Activated T-cell treated with anti-CD3 and anti-CD28 coated beads, Interleukin-2, amount 50 U/mL, for 24 hours (primary cell): ENCODE measurements at regions not wholly inside any gene's neighbourhood (a gene's known extent, or its start where the extent isn't known, plus 50 kb on each side); places are given as distances from the start of the nearest gene placed in this dataset.

Source experiments
- DNase-seq: peaks from one replicate; pipeline ENCODE4 v3.0.0-alpha.2; 2020
- H3K27ac Mint-ChIP-seq: 2 replicates; pipeline ENCODE4 v1.8.0; 2020; ENCODE audit warnings: mild to moderate bottlenecking, mixed read lengths
- H3K27me3 Mint-ChIP-seq: 2 replicates; pipeline ENCODE4 v1.8.0; 2020; ENCODE audit warnings: mixed read lengths
- H3K36me3 Mint-ChIP-seq: 2 replicates; pipeline ENCODE4 v1.8.0; 2020; ENCODE audit warnings: low read depth, mixed read lengths
- H3K4me1 Mint-ChIP-seq: 2 replicates; pipeline ENCODE4 v1.8.0; 2020; ENCODE audit warnings: low read depth, mixed read lengths
- H3K4me3 Mint-ChIP-seq: 2 replicates; pipeline ENCODE4 v1.8.0; 2020; ENCODE audit warnings: mild to moderate bottlenecking, moderate library complexity, mixed read lengths
- H3K9me3 Mint-ChIP-seq: 2 replicates; pipeline ENCODE4 v1.8.0; 2020; ENCODE audit warnings: mixed read lengths

DNA sequence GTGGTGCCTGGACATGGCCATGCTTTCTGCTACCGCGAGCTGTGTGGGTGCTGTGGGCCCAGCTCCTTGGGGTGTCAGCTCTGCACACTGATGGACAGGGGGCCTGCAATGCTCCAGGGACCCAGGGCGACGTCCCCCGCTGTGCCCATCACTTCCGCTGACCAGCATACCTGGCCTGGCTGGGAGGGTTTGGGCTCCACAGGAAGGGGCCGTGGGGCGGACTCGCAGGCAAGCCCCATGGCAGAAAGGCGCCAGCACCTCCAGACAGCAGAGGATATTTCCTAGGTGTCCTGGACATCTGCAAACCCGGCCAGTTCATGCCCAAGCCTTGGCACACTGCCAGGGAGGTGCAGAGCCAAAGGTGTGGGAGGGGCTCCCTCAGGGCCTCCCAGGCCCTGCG lies 295.8 kb upstream of the IRX4 start:
- Mint-ChIP-seq H3K9me3 (no peaks in the 10 kb centered on the region), H3K27me3 (peaks cover 13% of the 10 kb centered on the region), H3K27ac (no peak overlapping the region), H3K4me1 (no peaks in the 10 kb centered on the region), H3K4me3 (no peak overlapping the region), H3K36me3 (no peaks in the 10 kb centered on the region)
- DNase-seq: no peak

GRCh38 chr5:2178071-2178477 lies 295.3 kb upstream of the IRX4 start:
- Mint-ChIP-seq H3K27me3 (peaks cover 11% of the 10 kb centered on the region), H3K27ac (no peak overlapping the region), H3K4me3 (no peak overlapping the region), H3K9me3 (no peaks in the 10 kb centered on the region), H3K36me3 (no peaks in the 10 kb centered on the region), H3K4me1 (no peaks in the 10 kb centered on the region)
- no peak for DNase-seq

GRCh38 chr5:2177244-2177643 lies 294.5 kb upstream of the IRX4 start:
- no peaks in the 10 kb centered on the region for H3K4me1 Mint-ChIP-seq
- DNase-seq: no peak
- H3K27me3 Mint-ChIP-seq: peaks cover 11% of the 10 kb centered on the region

GRCh38 chr5:2176581-2176980 lies 293.9 kb upstream of the IRX4 start:
- DNase-seq: no peak
- no peaks in the 10 kb centered on the region for H3K9me3 Mint-ChIP-seq
- no peak overlapping the region for H3K4me3 Mint-ChIP-seq
- H3K27me3 Mint-ChIP-seq: peaks cover 6% of the 10 kb centered on the region
- no peaks in the 10 kb centered on the region for H3K4me1 Mint-ChIP-seq
- H3K36me3 Mint-ChIP-seq: no peaks in the 10 kb centered on the region
- H3K27ac Mint-ChIP-seq: no peak overlapping the region

More at GRCh38 chr5:2177244-2177643, 294.5 kb upstream of the IRX4 start:
- H3K9me3 Mint-ChIP-seq: no peaks in the 10 kb centered on the region
- H3K27ac Mint-ChIP-seq: no peak overlapping the region
- no peak overlapping the region for H3K4me3 Mint-ChIP-seq
- H3K36me3 Mint-ChIP-seq: no peaks in the 10 kb centered on the region

- Mint-ChIP-seq H3K36me3 (no peaks in the 10 kb centered on the region), H3K27ac (no peak overlapping the region), H3K9me3 (no peaks in the 10 kb centered on the region), H3K27me3 (peaks cover 2% of the 10 kb centered on the region), H3K4me1 (no peaks in the 10 kb centered on the region), H3K4me3 (no peak overlapping the region)
- DNase-seq: no peak
Observed at GRCh38 chr5:2175842-2176404, 293.2 kb upstream of the IRX4 start.

- H3K36me3 Mint-ChIP-seq: no peaks in the 10 kb centered on the region
- no peak for DNase-seq
- H3K9me3 Mint-ChIP-seq: no peaks in the 10 kb centered on the region
- peaks cover 2% of the 10 kb centered on the region for H3K27me3 Mint-ChIP-seq
- H3K27ac Mint-ChIP-seq: no peak overlapping the region
- H3K4me1 Mint-ChIP-seq: no peaks in the 10 kb centered on the region
- H3K4me3 Mint-ChIP-seq: no peak overlapping the region
Observed at GRCh38 chr5:2175041-2175440, 292.3 kb upstream of the IRX4 start.

DNA sequence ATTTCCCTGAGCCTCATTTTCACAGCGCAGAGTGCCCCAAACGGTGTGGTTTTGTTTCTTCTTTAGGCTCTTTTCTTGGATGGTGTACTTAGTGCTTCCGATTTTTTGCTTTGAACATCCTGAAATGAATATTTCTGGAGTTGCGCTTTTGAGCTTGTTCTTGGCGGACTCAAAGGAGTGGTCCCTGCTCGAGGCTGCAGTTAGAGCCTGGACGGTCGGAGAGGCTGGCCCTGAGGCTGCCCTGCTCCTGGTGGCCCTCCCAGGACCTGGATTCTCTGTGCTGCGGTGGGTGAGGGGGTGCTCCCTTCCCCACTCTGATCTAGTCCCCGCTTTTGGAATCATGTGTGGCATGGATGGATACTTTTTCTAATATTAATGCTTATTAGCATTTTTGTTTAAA lies 291.8 kb upstream of the IRX4 start:
- Mint-ChIP-seq H3K4me3 (no peak overlapping the region), H3K27ac (no peak overlapping the region), H3K36me3 (no peaks in the 10 kb centered on the region), H3K27me3 (peaks cover 2% of the 10 kb centered on the region), H3K9me3 (no peaks in the 10 kb centered on the region), H3K4me1 (no peaks in the 10 kb centered on the region)
- DNase-seq: no peak

DNA sequence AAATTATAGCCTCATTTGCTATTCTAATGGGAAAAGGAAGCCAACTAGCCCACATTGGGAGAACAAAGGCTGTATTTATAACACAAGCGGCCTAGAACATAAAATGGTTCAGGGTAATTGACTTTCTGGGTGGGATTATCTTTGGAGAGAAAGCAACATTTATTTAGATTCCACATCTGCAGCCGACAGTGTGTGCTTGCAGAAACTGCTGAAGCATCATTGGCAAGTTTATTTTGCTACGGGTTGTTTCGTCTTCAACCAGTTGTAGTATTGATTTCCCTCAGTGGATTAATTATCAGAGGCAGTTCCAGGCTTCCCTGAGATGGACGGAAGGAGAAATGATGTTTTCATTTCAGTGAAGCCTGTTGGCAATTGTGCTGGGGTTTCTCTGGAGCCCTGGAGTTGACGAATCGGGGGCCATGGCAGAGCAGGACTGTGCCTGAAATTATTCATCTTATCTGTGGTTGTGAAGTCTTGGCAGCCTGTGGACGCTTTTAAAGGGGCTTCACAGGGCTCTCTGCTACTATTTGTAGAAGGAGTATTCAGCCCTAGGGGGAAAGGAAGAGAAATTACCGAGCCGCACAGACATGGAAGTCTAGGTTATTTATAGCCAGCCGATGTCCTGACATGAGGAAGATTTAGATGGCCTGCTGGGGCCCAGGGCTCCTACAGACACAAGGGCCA lies 290.6 kb upstream of the IRX4 start:
- Mint-ChIP-seq H3K36me3 (no peaks in the 10 kb centered on the region), H3K27me3 (peaks cover 2% of the 10 kb centered on the region), H3K9me3 (no peaks in the 10 kb centered on the region)

GRCh38 chr5:2172471-2172870 lies 289.7 kb upstream of the IRX4 start:
- DNase-seq: no peak
- H3K27me3 Mint-ChIP-seq: peaks cover 7% of the 10 kb centered on the region
- H3K27ac Mint-ChIP-seq: no peak overlapping the region
- no peak overlapping the region for H3K4me3 Mint-ChIP-seq
- H3K9me3 Mint-ChIP-seq: no peaks in the 10 kb centered on the region
- H3K4me1 Mint-ChIP-seq: no peaks in the 10 kb centered on the region
- no peaks in the 10 kb centered on the region for H3K36me3 Mint-ChIP-seq

More for the DNA sequence above, 290.6 kb upstream of the IRX4 start:
- Mint-ChIP-seq H3K4me1 (no peaks in the 10 kb centered on the region), H3K27ac (no peak overlapping the region), H3K4me3 (no peak overlapping the region)
- DNase-seq: no peak

DNA sequence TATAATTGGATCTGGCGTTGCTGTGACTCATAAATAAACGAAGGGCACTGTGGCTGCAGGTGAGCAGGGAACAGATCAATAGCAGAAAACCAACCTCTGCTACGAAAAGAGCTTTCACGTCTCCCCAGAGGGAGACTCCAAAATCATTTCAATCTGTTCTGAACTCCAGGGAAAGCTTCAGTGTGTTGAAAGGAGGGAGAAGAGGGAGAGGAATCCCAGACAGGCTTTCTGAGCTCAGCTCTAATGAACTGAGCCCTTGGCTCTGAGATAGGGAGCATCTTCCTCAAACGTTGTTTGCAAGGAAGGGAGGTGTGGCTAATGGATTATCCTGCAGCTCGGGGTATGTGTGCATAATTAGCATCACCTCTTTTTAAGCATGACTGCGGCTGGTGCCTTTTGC lies 288.0 kb upstream of the IRX4 start:
- Mint-ChIP-seq H3K27ac (no peak overlapping the region), H3K4me3 (no peak overlapping the region), H3K9me3 (no peaks in the 10 kb centered on the region), H3K36me3 (no peaks in the 10 kb centered on the region), H3K27me3 (peaks cover 10% of the 10 kb centered on the region), H3K4me1 (no peaks in the 10 kb centered on the region)
- no peak for DNase-seq

DNA sequence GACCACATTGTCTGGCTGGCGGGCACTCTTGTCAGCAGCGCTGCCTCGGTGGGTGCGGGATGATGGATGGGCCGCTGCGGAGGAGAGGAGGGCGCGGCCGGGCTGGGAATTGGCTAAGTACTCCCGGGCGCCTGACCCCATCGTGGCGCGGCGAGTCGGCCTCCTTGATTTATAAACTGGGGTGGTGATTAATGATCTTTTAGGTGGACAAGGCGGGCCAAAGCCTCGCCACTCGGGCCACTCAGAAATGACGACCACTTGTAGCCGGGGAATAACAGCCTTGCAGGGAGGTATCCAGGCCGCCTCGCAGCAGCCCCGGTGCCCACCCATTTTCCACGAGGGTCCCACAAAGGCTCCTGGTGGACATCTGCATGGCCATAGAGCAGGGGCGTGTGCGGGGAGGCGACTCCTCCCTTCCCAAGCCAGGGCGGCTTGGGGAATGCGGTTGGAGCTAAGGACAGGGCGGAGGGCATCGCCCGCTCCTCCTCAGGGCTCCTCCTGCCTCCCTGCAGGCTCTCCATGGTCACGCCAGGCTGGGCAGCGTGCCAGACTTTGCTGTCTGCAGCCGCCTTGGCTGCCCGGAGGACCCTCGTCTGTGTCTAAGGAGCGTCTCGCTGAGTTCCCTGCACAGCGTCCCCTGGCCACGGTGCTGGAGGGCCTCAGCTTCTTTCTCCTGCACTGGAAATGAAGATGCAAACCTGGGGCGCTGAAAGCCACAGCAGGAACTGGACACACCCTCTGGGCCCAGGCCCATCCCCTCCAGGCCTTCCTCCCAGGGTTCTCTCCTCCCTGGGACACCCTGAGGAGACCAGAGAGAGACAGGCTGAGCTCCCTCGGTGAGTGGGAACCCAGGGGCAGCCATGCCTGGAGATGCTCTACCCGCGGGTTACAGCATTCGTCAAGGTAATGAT lies 287.4 kb upstream of the IRX4 start:
- peaks cover 12% of the 10 kb centered on the region for H3K27me3 Mint-ChIP-seq
- H3K36me3 Mint-ChIP-seq: no peaks in the 10 kb centered on the region
- DNase-seq: no peak
- no peak overlapping the region for H3K27ac Mint-ChIP-seq
- no peaks in the 10 kb centered on the region for H3K4me1 Mint-ChIP-seq
- no peak overlapping the region for H3K4me3 Mint-ChIP-seq
- H3K9me3 Mint-ChIP-seq: no peaks in the 10 kb centered on the region

DNA sequence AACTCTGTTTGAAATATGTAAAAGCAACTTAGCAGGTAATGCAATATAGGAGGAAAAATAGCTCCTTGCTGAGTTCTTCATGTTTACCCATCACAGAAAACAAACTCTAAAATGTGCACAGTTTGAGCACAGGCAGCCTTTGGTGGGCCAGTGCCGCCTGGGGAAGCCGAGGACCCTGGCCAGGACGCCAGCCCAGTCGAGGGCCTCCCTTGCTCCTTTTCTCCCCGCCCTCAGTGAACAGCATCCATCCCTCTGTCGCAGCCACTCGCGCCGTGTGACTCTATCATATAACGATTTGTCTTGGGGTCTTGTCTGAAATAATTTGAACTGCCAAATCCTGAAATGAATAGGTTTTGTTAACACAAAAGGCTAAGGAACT lies 286.7 kb upstream of the IRX4 start:
- Mint-ChIP-seq H3K9me3 (no peaks in the 10 kb centered on the region), H3K4me3 (no peak overlapping the region), H3K36me3 (no peaks in the 10 kb centered on the region), H3K27ac (no peak overlapping the region), H3K27me3 (peaks cover 14% of the 10 kb centered on the region), H3K4me1 (no peaks in the 10 kb centered on the region)
- DNase-seq: no peak

DNA sequence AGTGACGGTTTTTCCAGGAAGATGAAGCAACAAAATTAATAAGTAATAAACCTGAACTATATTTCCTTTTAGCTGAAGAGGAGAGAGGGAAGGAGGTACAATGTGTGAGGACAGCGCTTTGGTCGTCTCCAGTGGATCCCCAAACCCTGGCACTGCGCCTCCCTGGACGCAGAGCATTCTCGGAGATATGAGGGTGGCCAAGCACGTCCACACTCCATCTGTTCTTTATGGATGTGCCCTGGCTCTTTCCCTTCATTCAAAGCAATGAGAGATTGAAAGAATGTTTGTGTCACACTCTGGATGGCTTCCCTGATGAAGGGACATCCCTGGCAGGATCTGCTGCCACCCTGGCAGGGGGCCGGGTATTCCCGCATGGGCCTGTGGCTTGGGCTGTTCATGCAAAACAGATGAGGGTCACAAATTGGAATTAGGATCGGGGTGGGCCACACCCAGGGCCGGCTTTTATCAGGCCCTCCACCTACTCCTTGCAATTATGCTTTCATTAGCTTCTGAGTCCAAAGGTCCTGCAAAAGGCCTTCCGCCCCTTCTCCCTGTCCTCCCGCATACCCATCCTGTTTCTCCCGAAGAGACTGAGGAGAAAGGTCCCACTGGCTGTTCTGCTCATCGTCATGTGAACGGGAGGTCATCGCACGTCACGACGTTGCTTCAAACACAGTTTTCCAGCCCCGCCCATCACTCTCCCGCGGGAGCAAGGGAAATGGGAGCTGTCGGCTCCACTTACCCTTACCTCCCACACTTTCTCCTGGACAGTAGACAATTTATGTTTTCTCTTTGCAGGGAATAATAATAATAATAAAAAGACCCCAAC lies 286.1 kb upstream of the IRX4 start:
- Mint-ChIP-seq H3K36me3 (no peaks in the 10 kb centered on the region), H3K4me3 (no peak overlapping the region), H3K9me3 (no peaks in the 10 kb centered on the region), H3K4me1 (no peaks in the 10 kb centered on the region), H3K27me3 (peaks cover 19% of the 10 kb centered on the region), H3K27ac (no peak overlapping the region)
- no peak for DNase-seq

GRCh38 chr5:2167671-2168070 lies 284.9 kb upstream of the IRX4 start:
- no peak for DNase-seq
- H3K27me3 Mint-ChIP-seq: peaks cover 19% of the 10 kb centered on the region
- no peaks in the 10 kb centered on the region for H3K4me1 Mint-ChIP-seq
- H3K27ac Mint-ChIP-seq: no peak overlapping the region
- no peak overlapping the region for H3K4me3 Mint-ChIP-seq
- no peaks in the 10 kb centered on the region for H3K36me3 Mint-ChIP-seq
- no peaks in the 10 kb centered on the region for H3K9me3 Mint-ChIP-seq
